H9 (cell line): ENCODE measurements at regions not wholly inside any gene's neighbourhood (a gene's known extent, or its start where the extent isn't known, plus 50 kb on each side); places are given as distances from the start of the nearest gene placed in this dataset.

Experiments
- DNase-seq: peaks from one replicate; pipeline ENCODE4 v3.0.0-alpha.2; 2017
- H2AFZ ChIP-seq: one replicate; pipeline ENCODE4 v1.6.1; 2013; ENCODE audit warnings: mild to moderate bottlenecking, low read length, control low read depth, moderate library complexity
- H2AK5ac ChIP-seq: 2 replicates; pipeline ENCODE4 v1.6.1; 2013; ENCODE audit warnings: low read length, control low read depth, mixed read lengths; ENCODE audit not compliant: insufficient read length
- H2BK120ac ChIP-seq: one replicate; pipeline ENCODE4 v1.6.1; 2013; ENCODE audit warnings: low read depth, mild to moderate bottlenecking, low read length, control low read depth, inconsistent platforms; ENCODE audit not compliant: poor library complexity, severe bottlenecking
- H2BK12ac ChIP-seq: 2 replicates; pipeline ENCODE4 v1.6.1; 2013; ENCODE audit warnings: low read length, control low read depth, mixed read lengths, low read depth; ENCODE audit not compliant: insufficient read length
- H2BK15ac ChIP-seq: 2 replicates; pipeline ENCODE4 v1.6.1; 2013; ENCODE audit warnings: low read depth, low read length, control low read depth
- H2BK20ac ChIP-seq: one replicate; pipeline ENCODE4 v1.6.1; 2013; ENCODE audit warnings: low read depth, mild to moderate bottlenecking, low read length, control low read depth, inconsistent platforms; ENCODE audit not compliant: poor library complexity, severe bottlenecking
- H2BK5ac ChIP-seq: 2 replicates; pipeline ENCODE4 v1.6.1; 2013; ENCODE audit warnings: low read length, control low read depth, mixed read lengths; ENCODE audit not compliant: insufficient read length
- H3K14ac ChIP-seq: 2 replicates; pipeline ENCODE4 v1.6.1; 2013; ENCODE audit warnings: low read length, control low read depth; ENCODE audit not compliant: insufficient read depth
- H3K18ac ChIP-seq: 2 replicates; pipeline ENCODE4 v1.6.1; 2013; ENCODE audit warnings: low read depth, mild to moderate bottlenecking, mixed read lengths, low read length, control low read depth; ENCODE audit not compliant: insufficient read length
- H3K23ac ChIP-seq: 2 replicates; pipeline ENCODE4 v1.6.1; 2013; ENCODE audit warnings: low read length, control low read depth, mixed read lengths, low read depth; ENCODE audit not compliant: insufficient read length
- H3K23me2 ChIP-seq: 2 replicates; pipeline ENCODE4 v1.6.1; 2013; ENCODE audit warnings: low read depth, mild to moderate bottlenecking, mixed read lengths, low read length, control low read depth; ENCODE audit not compliant: insufficient read length, poor library complexity, severe bottlenecking
- H3K27ac ChIP-seq: 2 replicates; pipeline ENCODE4 v1.5.1; 2013; ENCODE audit warnings: low read length, control low read depth, mixed read lengths, low read depth; ENCODE audit not compliant: insufficient read length
- H3K27me3 ChIP-seq: 2 replicates; pipeline ENCODE4 v1.6.1; 2013; ENCODE audit warnings: low read length, control low read depth, inconsistent platforms; ENCODE audit not compliant: insufficient read depth
- H3K4ac ChIP-seq: 2 replicates; pipeline ENCODE4 v1.6.1; 2013; ENCODE audit warnings: low read depth, mild to moderate bottlenecking, control low read depth, inconsistent platforms, low read length, moderate library complexity
- H3K4me1 ChIP-seq: 2 replicates; pipeline ENCODE4 v1.6.1; 2013; ENCODE audit warnings: low read length, control low read depth, inconsistent platforms; ENCODE audit not compliant: insufficient read depth
- H3K4me2 ChIP-seq: 2 replicates; pipeline ENCODE4 v1.6.1; 2013; ENCODE audit warnings: low read length, control low read depth, mixed read lengths; ENCODE audit not compliant: insufficient read length, insufficient read depth
- H3K56ac ChIP-seq: 2 replicates; pipeline ENCODE4 v1.6.1; 2013; ENCODE audit warnings: low read depth, mild to moderate bottlenecking, mixed read lengths, low read length, control low read depth; ENCODE audit not compliant: insufficient read length
- H3K79me1 ChIP-seq: 2 replicates; pipeline ENCODE4 v1.6.1; 2013; ENCODE audit warnings: low read depth, mild to moderate bottlenecking, moderate library complexity, low read length, control low read depth, inconsistent platforms; ENCODE audit not compliant: insufficient read depth, poor library complexity, severe bottlenecking
- H3K79me2 ChIP-seq: 2 replicates; pipeline ENCODE4 v1.6.1; 2013; ENCODE audit warnings: low read length, control low read depth, inconsistent platforms; ENCODE audit not compliant: insufficient read depth
- H3K9ac ChIP-seq: 2 replicates; pipeline ENCODE4 v1.6.1; 2013; ENCODE audit warnings: low read length, control low read depth, mixed read lengths; ENCODE audit not compliant: insufficient read length; ENCODE audit errors: extremely low read depth
- H3K9me3 ChIP-seq: one replicate; pipeline ENCODE4 v1.6.1; 2013; ENCODE audit warnings: low read depth, low read length, inconsistent platforms; ENCODE audit not compliant: control insufficient read depth
- H3T11ph ChIP-seq: one replicate; pipeline ENCODE4 v1.6.1; 2013; ENCODE audit warnings: mild to moderate bottlenecking, low read length, control low read depth, inconsistent platforms
- H4K20me1 ChIP-seq: one replicate; pipeline ENCODE4 v1.6.1; 2013; ENCODE audit not compliant: control insufficient read depth, insufficient read length, insufficient read depth
- H4K5ac ChIP-seq: 2 replicates; pipeline ENCODE4 v1.6.1; 2013; ENCODE audit warnings: low read depth, mild to moderate bottlenecking, mixed read lengths, low read length, control low read depth; ENCODE audit not compliant: insufficient read length
- H4K8ac ChIP-seq: replicated peaks from 2 replicates; pipeline ENCODE4 v1.6.1; 2013; ENCODE audit warnings: low read length, control low read depth, mixed read lengths, low read depth; ENCODE audit not compliant: insufficient read length
- H4K91ac ChIP-seq: 2 replicates; pipeline ENCODE4 v1.6.1; 2013; ENCODE audit warnings: low read depth, mild to moderate bottlenecking, moderate library complexity, mixed read lengths, low read length, control low read depth; ENCODE audit not compliant: insufficient read length
- H3K27ac Mint-ChIP-seq, 3 experiments: 2 replicates in 2 of 3; 3 replicates in 1 of 3; pipeline ENCODE4 v1.8.0; 2020 to 2021; ENCODE audit warnings: mixed read lengths in 3 of 3, mild to moderate bottlenecking in 1 of 3, moderate library complexity in 1 of 3
- H3K27me3 Mint-ChIP-seq: 2 replicates; pipeline ENCODE4 v1.8.0; 2021; ENCODE audit warnings: low read depth, mild to moderate bottlenecking, moderate library complexity, mixed read lengths
- H3K36me3 Mint-ChIP-seq, 3 experiments: 2 replicates in 2 of 3; 3 replicates in 1 of 3; pipeline ENCODE4 v1.8.0; 2020 to 2021; ENCODE audit warnings: low read depth in 3 of 3, mixed read lengths in 3 of 3; ENCODE audit not compliant: insufficient read depth in 1 of 3
- H3K4me1 Mint-ChIP-seq, 2 experiments: 2 replicates each; pipeline ENCODE4 v1.8.0; 2020; ENCODE audit warnings: mixed read lengths in 2 of 2
- H3K4me3 Mint-ChIP-seq, 2 experiments: 2 replicates in 1 of 2; 3 replicates in 1 of 2; pipeline ENCODE4 v1.8.0; 2020 to 2021; ENCODE audit warnings: mild to moderate bottlenecking in 2 of 2, mixed read lengths in 2 of 2, moderate library complexity in 1 of 2
- H3K9me3 Mint-ChIP-seq, 2 experiments: 2 replicates in 1 of 2; 3 replicates in 1 of 2; pipeline ENCODE4 v1.8.0; 2020; ENCODE audit warnings: mild to moderate bottlenecking in 2 of 2, mixed read lengths in 2 of 2, moderate library complexity in 1 of 2
- WGBS: extraction: QIAGEN DNeasy Blood & Tissue Kit; methylation state at CpG from one replicate; pipeline ENCODE4 v1.1.7; 2013; ENCODE audit warnings: missing lambda C conversion rate, low lambda C conversion rate, mixed read lengths; ENCODE audit not compliant: insufficient read length; ENCODE audit errors: extremely low coverage; 5-methylcytosine and 5-hydroxymethylcytosine counted together
- TF ChIP-seq, protein P1 (sequence below): fragments of 200-600 bp; sonication (generic); conservative IDR thresholded peaks from 3 replicates; pipeline ENCODE4 v1.8.0; 2021; ENCODE audit warnings: antibody characterized with exemption, mild to moderate bottlenecking

DNA sequence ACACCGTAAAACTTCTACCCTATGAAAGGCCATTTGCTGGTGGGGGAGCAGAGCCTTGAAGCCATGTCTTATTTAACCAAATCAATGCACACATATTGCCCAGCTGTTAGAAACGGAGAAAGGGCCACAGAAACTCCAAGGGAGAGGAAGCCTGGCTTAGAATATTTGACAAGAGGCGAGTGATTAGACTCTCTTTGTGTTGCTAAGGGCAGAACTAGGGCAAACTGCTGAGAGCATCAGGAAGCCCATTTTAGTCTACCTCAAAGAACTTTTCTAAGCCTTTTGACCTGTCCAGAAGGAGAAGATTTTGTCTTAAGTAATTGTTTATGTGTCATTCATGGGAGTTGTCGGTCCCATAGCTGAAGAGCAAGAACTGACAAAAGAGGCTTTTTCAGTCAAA lies 54.4 kb upstream of the CELF4 start:
- Mint-ChIP-seq H3K27me3 (peaks cover 21% of the 10 kb centered on the region), H3K9me3 (peaks cover 2 to 5% of the 10 kb centered on the region in 2 experiments; a peak in 2 of 5 replicates), H3K4me3 (no peak overlapping the region), H3K27ac (no peak overlapping the region), H3K4me1 (peaks cover 16 to 22% of the 10 kb centered on the region in 2 experiments), H3K36me3 (peaks cover 3 to 8% (median 4%) of the 10 kb centered on the region in 3 experiments; a peak in 4 of 7 replicates)
- WGBS: no CpG with 5 or more reads among the region's 4 CpGs
- Histone ChIP-seq H3T11ph (no peak overlapping the region), H4K5ac (no peak overlapping the region), H2AFZ (no peak overlapping the region), H2BK20ac (no peak overlapping the region), H3K27ac (no peak overlapping the region), H3K4ac (no peak overlapping the region), H3K23me2 (no peaks in the 10 kb centered on the region), H3K14ac (no peak overlapping the region), H3K4me2 (no peak overlapping the region), H3K27me3 (no peaks in the 10 kb centered on the region), H3K79me1 (no peaks in the 10 kb centered on the region), H4K20me1 (no peaks in the 10 kb centered on the region), H4K8ac (no peak overlapping the region), H2AK5ac (no peak overlapping the region), H3K9me3 (no peaks in the 10 kb centered on the region), H4K91ac (no peak overlapping the region), H3K23ac (no peak overlapping the region), H3K79me2 (no peaks in the 10 kb centered on the region), H2BK12ac (no peak overlapping the region), H3K56ac (no peak overlapping the region), H3K4me1 (0 out of 2 replicates have a peak, but pooled peaks cover 3% of the 10 kb centered on the region), H2BK120ac (no peak overlapping the region), H2BK15ac (no peak overlapping the region), H2BK5ac (no peak overlapping the region), H3K9ac (no peak overlapping the region), H3K18ac (no peak overlapping the region)
- TF ChIP-seq, protein P1, sequence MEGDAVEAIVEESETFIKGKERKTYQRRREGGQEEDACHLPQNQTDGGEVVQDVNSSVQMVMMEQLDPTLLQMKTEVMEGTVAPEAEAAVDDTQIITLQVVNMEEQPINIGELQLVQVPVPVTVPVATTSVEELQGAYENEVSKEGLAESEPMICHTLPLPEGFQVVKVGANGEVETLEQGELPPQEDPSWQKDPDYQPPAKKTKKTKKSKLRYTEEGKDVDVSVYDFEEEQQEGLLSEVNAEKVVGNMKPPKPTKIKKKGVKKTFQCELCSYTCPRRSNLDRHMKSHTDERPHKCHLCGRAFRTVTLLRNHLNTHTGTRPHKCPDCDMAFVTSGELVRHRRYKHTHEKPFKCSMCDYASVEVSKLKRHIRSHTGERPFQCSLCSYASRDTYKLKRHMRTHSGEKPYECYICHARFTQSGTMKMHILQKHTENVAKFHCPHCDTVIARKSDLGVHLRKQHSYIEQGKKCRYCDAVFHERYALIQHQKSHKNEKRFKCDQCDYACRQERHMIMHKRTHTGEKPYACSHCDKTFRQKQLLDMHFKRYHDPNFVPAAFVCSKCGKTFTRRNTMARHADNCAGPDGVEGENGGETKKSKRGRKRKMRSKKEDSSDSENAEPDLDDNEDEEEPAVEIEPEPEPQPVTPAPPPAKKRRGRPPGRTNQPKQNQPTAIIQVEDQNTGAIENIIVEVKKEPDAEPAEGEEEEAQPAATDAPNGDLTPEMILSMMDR: no peak
- no peak for DNase-seq
